ENCODE measurements at regions not wholly inside any gene's neighbourhood (a gene's known extent, or its start where the extent isn't known, plus 50 kb on each side); places are given as distances from the start of the nearest gene placed in this dataset.

DNA sequence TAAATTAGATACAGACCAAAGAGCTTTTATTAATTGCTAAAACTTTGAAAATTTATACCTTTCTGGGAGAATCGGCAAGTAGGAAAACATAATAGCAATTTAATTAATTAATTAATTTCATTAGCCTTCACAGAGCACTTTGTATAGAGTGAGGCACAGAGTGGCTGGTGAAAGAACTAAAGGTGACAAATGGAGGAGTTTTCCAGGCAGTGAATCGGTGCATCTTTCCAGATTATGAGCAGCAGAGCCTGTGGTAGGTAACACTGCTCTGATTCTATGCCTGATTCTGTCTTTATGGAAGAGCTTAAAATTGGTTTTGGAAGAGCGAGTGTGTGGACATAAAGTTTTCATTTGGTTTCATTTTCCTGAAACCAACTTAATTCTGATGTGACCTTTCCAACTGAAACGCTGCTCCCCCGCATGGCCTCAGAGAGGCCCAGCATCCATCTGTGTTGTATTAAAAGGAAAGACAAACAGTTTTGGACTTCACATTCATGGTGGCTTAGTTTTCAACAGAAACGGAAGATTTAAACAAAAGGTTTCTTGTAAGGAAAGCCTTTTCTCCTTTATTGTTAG lies 188.9 kb upstream of the RPS23 start (continued):
- no peak for TF ChIP-seq CSDE1 (IDR thresholded peaks at IDR 0.05)
- TF ChIP-seq HDAC3 (IDR thresholded peaks at IDR 0.05; ENCODE audit: borderline replicate concordance, partially characterized antibody), result no peak
- TF ChIP-seq, protein P1, sequence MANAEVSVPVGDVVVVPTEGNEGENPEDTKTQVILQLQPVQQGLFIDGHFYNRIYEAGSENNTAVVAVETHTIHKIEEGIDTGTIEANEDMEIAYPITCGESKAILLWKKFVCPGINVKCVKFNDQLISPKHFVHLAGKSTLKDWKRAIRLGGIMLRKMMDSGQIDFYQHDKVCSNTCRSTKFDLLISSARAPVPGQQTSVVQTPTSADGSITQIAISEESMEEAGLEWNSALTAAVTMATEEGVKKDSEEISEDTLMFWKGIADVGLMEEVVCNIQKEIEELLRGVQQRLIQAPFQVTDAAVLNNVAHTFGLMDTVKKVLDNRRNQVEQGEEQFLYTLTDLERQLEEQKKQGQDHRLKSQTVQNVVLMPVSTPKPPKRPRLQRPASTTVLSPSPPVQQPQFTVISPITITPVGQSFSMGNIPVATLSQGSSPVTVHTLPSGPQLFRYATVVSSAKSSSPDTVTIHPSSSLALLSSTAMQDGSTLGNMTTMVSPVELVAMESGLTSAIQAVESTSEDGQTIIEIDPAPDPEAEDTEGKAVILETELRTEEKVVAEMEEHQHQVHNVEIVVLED (CRISPR knock-in tag; IDR thresholded peaks at IDR 0.05), result no peak
- TF ChIP-seq, protein P2, sequence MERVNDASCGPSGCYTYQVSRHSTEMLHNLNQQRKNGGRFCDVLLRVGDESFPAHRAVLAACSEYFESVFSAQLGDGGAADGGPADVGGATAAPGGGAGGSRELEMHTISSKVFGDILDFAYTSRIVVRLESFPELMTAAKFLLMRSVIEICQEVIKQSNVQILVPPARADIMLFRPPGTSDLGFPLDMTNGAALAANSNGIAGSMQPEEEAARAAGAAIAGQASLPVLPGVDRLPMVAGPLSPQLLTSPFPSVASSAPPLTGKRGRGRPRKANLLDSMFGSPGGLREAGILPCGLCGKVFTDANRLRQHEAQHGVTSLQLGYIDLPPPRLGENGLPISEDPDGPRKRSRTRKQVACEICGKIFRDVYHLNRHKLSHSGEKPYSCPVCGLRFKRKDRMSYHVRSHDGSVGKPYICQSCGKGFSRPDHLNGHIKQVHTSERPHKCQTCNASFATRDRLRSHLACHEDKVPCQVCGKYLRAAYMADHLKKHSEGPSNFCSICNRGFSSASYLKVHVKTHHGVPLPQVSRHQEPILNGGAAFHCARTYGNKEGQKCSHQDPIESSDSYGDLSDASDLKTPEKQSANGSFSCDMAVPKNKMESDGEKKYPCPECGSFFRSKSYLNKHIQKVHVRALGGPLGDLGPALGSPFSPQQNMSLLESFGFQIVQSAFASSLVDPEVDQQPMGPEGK (CRISPR knock-in tag; IDR thresholded peaks at IDR 0.05; ENCODE audit: borderline replicate concordance), result no peak
- no peak for TF ChIP-seq ETS2 (tag; IDR thresholded peaks at IDR 0.05; ENCODE audit: borderline replicate concordance, poor library complexity, severe bottlenecking)
- TF ChIP-seq, protein P3, sequence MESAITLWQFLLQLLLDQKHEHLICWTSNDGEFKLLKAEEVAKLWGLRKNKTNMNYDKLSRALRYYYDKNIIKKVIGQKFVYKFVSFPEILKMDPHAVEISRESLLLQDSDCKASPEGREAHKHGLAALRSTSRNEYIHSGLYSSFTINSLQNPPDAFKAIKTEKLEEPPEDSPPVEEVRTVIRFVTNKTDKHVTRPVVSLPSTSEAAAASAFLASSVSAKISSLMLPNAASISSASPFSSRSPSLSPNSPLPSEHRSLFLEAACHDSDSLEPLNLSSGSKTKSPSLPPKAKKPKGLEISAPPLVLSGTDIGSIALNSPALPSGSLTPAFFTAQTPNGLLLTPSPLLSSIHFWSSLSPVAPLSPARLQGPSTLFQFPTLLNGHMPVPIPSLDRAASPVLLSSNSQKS (CRISPR knock-in tag; IDR thresholded peaks at IDR 0.05), result no peak
- TF ChIP-seq POLR2G (IDR thresholded peaks at IDR 0.05; ENCODE audit: low read depth, low read length), result no peak
- TF ChIP-seq ZFX (CRISPR knock-in tag; IDR thresholded peaks at IDR 0.05), result no peak
- no peak for TF ChIP-seq KAT7 (CRISPR knock-in tag; IDR thresholded peaks at IDR 0.05; ENCODE audit: borderline replicate concordance)
- TF ChIP-seq, protein P4, sequence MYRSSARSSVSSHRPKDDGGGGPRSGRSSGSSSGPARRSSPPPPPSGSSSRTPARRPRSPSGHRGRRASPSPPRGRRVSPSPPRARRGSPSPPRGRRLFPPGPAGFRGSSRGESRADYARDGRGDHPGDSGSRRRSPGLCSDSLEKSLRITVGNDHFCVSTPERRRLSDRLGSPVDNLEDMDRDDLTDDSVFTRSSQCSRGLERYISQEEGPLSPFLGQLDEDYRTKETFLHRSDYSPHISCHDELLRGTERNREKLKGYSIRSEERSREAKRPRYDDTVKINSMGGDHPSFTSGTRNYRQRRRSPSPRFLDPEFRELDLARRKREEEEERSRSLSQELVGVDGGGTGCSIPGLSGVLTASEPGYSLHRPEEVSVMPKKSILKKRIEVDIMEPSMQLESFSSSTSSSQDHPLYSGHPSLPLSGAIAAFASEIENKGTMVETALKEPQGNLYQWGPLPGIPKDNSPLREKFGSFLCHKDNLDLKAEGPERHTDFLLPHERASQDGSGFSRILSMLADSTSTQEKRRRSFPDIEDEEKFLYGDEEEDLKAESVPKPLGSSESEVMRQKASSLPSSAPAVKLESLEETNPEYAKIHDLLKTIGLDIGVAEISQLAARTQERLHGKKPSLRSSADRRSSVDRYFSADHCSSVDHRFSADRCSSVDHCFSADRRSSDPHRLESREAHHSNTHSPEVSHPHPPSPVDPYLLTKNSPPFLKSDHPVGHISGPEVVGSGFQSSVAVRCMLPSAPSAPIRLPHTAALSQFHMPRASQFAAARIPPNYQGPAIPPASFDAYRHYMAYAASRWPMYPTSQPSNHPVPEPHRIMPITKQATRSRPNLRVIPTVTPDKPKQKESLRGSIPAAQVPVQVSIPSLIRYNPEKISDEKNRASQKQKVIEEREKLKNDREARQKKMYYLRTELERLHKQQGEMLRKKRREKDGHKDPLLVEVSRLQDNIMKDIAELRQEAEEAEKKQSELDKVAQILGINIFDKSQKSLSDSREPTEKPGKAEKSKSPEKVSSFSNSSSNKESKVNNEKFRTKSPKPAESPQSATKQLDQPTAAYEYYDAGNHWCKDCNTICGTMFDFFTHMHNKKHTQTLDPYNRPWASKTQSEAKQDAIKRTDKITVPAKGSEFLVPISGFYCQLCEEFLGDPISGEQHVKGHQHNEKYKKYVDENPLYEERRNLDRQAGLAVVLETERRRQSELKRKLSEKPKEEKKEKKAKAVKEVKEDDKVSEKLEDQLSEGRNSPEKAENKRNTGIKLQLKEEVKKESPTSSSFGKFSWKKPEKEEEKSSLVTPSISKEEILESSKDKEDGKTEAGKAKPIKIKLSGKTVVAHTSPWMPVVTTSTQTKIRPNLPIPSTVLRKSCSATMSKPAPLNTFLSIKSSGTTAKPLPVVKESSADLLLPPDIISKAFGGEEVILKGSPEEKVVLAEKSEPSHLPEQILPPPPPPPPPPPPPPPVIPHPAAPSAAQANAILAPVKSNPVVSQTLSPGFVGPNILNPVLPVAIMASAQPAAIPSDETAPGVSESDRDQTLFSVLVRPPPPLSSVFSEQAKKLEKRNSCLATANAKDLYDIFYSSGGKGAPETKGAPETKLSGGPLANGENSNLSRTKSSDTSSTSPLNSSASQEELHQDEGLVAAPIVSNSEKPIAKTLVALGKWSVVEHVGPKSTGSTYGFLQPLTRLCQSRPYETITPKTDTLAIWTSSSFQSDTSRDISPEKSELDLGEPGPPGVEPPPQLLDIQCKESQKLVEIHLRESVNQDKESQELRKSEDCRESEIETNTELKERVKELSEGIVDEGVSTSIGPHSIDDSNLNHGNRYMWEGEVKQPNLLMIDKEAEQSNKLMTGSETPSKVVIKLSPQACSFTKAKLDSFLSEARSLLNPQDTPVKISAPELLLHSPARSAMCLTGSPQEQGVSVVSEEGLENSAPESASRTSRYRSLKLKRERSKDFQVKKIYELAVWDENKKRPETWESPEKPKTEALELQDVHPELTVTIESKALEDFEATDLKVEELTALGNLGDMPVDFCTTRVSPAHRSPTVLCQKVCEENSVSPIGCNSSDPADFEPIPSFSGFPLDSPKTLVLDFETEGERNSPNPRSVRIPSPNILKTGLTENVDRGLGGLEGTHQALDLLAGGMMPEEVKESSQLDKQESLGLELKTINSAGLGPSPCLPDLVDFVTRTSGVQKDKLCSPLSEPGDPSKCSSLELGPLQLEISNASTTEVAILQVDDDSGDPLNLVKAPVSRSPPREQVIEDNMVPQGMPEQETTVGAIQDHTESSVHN (IDR thresholded peaks at IDR 0.05; ENCODE audit: borderline replicate concordance in 1 of 2, low read depth in 1 of 2), result no peak
- TF ChIP-seq, protein P5, sequence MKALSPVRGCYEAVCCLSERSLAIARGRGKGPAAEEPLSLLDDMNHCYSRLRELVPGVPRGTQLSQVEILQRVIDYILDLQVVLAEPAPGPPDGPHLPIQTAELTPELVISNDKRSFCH (CRISPR knock-in tag; IDR thresholded peaks at IDR 0.05), result no peak
- TF ChIP-seq, protein P5 (tag; IDR thresholded peaks at IDR 0.05), result peak; percentile 97
- no peak for TF ChIP-seq HNRNPL (IDR thresholded peaks at IDR 0.05; ENCODE audit: low read depth, low read length)
- TF ChIP-seq STAT5A (IDR thresholded peaks at IDR 0.05; ENCODE audit: borderline replicate concordance, low read length), result no peak
